HS-27A (cell line): ENCODE measurements at regions not wholly inside any gene's neighbourhood (a gene's known extent, or its start where the extent isn't known, plus 50 kb on each side); places are given as distances from the start of the nearest gene placed in this dataset.

ENCODE experiments used
- DNase-seq: peaks from one replicate; pipeline ENCODE4 v3.0.0-alpha.2; 2012; ENCODE audit warnings: low read depth, missing footprints

DNA sequence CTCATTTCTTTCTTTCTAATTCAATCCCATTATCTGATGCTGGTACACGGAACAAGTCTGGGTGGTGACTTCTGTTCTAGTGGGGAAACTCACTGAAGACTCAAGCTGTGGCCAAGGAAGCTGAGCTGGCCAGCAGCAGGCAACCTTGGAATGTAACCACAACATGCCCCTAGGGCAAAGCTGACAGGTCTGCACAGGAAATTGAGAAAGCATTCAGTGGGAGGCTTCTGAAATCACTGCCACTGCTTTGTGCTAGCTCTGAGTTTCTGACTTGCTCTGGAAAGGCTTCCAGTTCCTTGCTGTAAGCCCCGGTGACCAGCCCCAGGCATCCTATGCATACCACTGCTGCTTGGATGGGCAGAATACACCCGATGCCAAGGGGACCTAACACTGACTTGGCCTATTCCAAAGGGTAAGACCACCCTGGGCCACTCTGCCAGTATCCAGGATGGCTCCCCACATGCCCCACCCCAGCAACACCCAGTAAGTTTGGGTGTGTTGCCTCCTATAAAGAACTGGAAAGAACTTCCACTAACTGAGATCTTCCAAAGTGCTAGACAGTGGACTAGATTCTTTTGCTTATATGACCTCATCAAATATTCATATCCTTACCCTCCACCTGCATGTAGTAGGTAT, 84.5 kb upstream of the CDKN3 start:
- peak; percentile 70 for DNase-seq

DNA sequence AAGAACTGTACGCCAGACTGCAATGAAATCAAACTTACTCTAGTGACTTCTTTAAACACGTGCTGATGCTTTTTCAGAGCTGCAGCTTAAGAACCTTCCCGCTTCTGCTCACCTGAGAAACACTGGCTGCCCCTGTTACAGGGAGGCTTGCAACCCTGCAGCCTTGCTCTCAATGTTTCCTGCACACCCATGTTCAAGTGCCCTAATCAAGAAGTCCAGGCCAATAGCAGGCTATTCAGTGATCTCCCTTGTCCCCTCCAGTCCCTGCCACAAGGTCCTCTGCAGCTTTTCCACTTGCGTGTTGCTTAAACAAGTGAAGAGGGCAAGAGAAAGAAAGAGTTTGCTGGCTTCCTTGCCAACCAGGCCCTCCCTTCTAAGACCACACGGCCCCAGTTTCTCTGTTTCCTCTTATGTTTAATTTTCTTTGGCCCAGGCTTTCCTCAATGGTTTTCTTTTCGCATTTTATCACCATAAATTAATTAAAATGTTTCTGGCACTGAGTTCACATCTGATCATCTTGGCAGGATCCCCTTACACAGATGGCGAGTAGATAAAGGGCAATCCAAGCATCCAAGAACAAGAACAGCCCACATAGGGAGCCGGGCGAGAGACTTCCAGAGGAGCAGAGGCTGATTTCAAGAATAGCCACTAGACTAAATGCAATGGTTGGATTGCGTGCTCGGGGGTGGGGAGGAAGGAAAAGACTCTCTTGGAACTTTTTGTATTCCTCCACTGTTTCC, 82.3 kb upstream of the CDKN3 start:
- no peak for DNase-seq

DNA sequence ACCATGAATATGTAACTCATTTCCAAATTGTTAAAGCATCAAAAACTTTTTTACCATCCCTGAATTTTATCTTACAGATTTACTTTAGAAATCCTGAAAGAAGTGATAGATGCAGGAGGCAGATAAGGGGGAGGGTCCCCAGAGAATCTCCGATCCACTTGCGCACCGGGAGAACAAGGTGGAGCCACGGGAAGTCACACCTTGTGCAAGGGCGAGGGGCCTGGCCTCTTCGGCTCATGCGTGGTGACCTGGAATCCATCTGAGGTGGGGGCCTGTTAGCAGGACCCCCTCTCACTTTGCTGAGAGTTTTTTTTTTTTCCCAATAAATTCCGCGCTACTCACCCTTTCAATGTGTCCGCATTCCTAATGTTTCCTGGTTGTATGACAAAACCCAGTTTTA, 80.2 kb upstream of the CDKN3 start:
- no peak for DNase-seq

DNA sequence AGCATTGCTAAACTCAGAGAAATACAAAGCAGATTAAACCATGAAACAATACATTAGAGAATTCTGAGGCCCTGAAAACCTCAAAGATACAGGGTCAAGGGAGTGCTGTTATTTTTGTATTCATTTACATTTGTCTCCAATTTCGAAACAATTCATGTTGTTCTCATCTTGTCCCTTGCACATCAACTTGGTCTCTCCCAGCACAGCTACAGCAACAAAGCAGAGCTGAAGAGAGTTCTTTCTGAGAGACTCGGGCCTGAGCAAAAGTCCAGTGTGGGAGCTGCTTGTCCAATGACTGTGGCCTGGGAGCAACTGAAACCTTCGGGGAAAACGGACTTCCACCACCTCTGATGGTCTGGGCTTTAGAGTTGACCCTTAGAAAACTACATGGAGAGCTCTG, 79.4 kb upstream of the CDKN3 start:
- DNase-seq, result no peak

DNA sequence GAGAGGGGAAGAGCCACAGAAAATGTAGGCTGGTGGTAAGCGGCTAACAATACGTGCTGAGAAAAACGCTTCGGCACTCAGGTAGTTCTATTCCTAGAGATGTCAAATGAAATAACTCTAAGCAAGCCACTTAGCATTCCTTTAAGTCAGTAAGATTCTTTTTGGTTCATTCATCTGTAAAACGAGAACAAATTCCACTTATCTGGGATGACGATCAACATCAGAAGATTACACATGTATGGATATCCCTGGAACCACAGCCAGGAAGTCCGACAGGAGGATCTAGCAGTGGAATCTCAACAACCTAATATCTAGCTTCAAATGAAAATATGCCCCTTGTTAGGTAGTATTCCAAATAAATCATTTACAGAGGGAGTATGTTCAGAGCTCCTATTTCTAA, 74.6 kb upstream of the CDKN3 start:
- DNase-seq, result no peak

GRCh38 chr14:54322701-54323337, 74.0 kb upstream of the CDKN3 start:
- no peak for DNase-seq

- no peak for DNase-seq
These were observed 71.0 kb upstream of the CDKN3 start for GRCh38 chr14:54325766-54326165.

GRCh38 chr14:54329082-54329695, 67.6 kb upstream of the CDKN3 start:
- peak; percentile 46 for DNase-seq

DNA sequence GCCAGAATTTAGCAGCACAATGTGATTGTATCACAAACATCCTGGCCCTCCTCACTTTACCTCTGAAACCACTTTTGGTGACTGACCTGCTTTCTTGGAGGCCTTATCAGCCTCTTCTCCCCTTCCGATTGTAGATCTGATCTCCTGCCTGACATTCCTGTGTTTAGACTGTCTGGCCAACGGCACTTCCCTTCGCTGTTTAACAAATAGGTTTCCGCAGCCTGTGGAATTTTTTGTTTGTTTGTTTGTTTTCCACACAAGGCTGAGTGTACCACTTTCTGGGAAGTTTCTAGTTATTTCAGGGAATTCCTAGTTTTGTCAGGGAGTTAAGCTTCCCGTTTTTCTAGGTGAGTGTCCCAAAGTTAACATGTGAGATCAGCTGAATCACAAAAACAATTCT, 65.9 kb upstream of the CDKN3 start:
- DNase-seq, result no peak

DNA sequence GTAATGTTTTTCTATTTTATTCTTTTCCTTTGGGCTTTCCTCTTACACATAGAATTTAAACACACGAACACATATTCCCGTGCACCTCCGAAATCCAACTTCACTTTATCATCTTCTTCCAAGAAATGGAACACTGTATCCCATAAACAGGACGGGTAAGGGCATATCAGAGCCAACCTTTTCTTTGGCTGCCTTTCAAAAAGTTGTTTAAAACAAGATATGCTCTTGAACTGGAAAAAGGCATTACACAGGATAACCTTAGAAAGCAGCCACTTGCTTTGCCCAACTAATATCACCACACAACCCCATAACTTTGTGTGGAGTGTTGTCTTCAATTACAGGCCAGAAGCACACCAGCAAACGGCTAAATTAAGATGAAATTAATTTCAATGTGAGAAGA, 65.3 kb upstream of the CDKN3 start:
- DNase-seq, result no peak

DNA sequence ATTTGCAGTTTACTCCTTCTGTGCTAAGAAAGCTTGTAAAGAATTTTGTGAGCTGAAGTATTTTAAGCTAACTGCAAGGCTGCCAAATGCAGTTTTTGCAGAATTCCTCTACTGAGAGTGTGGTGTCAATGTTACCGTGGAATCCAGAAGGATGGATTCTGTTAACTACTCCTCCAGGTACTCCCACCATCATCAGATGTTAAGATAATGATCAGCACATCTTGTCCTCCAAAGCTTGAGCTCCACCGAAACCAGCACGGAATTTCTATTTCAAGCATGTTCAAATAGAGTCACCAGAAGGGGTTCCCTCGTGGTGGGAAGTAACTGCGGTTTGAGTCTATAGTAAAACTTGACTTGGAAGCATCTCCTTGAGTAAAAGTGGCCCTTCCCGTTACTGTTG, 64.3 kb upstream of the CDKN3 start:
- DNase-seq, result no peak

- no peak for DNase-seq
These were observed 63.3 kb upstream of the CDKN3 start for GRCh38 chr14:54333511-54333910.

GRCh38 chr14:54335569-54336155, 61.1 kb upstream of the CDKN3 start:
- no peak for DNase-seq

GRCh38 chr14:54337314-54337713, 59.5 kb upstream of the CDKN3 start:
- DNase-seq, result no peak

GRCh38 chr14:54338696-54339317, 58.0 kb upstream of the CDKN3 start:
- DNase-seq, result no peak

GRCh38 chr14:54339771-54340170, 57.0 kb upstream of the CDKN3 start:
- DNase-seq, result no peak

DNA sequence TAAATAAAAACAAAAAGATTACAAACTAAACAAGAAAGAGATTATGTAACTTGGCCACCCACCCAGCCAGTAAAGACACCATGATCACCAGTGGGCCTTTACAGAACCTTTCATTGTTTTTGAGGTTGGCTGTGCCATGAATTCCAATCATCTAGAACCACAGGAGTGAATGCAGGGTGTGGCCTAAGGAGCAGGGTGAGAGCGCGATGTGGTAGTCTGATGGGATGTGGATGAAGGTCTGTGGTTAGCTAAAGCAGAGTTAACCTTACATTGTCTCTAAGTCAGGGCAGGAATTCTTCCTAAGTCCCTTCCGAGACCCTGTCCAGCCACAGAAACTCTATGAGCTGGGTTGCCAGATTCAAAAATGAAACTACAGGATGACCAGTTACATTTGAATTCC, 54.0 kb upstream of the CDKN3 start:
- no peak for DNase-seq

GRCh38 chr14:54343272-54344121, 53.3 kb upstream of the CDKN3 start:
- DNase-seq, result no peak

- no peak for DNase-seq
These were observed 52.4 kb upstream of the CDKN3 start for GRCh38 chr14:54344445-54344844.

GRCh38 chr14:54346257-54346656, 50.5 kb upstream of the CDKN3 start:
- no peak for DNase-seq
